GM23338 (cell line): ENCODE measurements at regions not wholly inside any gene's neighbourhood (a gene's known extent, or its start where the extent isn't known, plus 50 kb on each side); places are given as distances from the start of the nearest gene placed in this dataset.

Experiments used
- EZH2 ChIP-seq: fragments of 200-600 bp; sonication (generic); IDR thresholded peaks from one replicate; pipeline ENCODE4 v1.8.0; 2017; ENCODE audit warnings: antibody characterized with exemption, mild to moderate bottlenecking, low read depth; ENCODE audit not compliant: unreplicated experiment
- TF ChIP-seq, protein P1 (sequence below): IDR thresholded peaks from one replicate; pipeline ENCODE4 v1.6.1; 2018; ENCODE audit warnings: antibody characterized with exemption; ENCODE audit not compliant: unreplicated experiment
- TF ChIP-seq, protein P2 (sequence below), 2 experiments: fragments of 200-600 bp in 1 of 2; sonication (generic) in 1 of 2; conservative IDR thresholded peaks; 2 replicates each; pipeline versions ENCODE4 v1.5.1 to v1.6.1; 2016 to 2017; ENCODE audit warnings: antibody characterized with exemption in 2 of 2, low read depth in 2 of 2, mild to moderate bottlenecking in 2 of 2, moderate library complexity in 1 of 2

DNA sequence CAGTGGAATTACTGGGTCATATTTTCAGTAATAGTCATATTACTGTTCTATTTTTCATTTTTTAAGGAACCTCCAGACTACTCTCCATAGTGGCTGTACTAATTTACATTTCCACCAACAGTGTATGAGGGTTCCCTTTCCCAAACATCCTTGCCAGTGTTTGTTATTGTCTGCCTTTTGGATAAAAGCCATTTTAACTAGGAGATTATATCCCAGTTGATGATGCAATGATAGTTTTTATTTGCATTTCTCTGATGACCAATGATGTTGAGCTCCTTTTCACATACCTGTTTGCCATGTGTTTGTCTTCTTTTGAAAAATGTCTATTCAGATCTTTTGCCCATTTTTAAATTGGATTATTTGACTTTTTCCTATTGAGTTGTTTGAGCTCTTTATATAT is 410.8 kb downstream of the TTLL7 start:
- TF ChIP-seq, protein P1, sequence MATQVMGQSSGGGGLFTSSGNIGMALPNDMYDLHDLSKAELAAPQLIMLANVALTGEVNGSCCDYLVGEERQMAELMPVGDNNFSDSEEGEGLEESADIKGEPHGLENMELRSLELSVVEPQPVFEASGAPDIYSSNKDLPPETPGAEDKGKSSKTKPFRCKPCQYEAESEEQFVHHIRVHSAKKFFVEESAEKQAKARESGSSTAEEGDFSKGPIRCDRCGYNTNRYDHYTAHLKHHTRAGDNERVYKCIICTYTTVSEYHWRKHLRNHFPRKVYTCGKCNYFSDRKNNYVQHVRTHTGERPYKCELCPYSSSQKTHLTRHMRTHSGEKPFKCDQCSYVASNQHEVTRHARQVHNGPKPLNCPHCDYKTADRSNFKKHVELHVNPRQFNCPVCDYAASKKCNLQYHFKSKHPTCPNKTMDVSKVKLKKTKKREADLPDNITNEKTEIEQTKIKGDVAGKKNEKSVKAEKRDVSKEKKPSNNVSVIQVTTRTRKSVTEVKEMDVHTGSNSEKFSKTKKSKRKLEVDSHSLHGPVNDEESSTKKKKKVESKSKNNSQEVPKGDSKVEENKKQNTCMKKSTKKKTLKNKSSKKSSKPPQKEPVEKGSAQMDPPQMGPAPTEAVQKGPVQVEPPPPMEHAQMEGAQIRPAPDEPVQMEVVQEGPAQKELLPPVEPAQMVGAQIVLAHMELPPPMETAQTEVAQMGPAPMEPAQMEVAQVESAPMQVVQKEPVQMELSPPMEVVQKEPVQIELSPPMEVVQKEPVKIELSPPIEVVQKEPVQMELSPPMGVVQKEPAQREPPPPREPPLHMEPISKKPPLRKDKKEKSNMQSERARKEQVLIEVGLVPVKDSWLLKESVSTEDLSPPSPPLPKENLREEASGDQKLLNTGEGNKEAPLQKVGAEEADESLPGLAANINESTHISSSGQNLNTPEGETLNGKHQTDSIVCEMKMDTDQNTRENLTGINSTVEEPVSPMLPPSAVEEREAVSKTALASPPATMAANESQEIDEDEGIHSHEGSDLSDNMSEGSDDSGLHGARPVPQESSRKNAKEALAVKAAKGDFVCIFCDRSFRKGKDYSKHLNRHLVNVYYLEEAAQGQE = no peak
- TF ChIP-seq, protein P2, sequence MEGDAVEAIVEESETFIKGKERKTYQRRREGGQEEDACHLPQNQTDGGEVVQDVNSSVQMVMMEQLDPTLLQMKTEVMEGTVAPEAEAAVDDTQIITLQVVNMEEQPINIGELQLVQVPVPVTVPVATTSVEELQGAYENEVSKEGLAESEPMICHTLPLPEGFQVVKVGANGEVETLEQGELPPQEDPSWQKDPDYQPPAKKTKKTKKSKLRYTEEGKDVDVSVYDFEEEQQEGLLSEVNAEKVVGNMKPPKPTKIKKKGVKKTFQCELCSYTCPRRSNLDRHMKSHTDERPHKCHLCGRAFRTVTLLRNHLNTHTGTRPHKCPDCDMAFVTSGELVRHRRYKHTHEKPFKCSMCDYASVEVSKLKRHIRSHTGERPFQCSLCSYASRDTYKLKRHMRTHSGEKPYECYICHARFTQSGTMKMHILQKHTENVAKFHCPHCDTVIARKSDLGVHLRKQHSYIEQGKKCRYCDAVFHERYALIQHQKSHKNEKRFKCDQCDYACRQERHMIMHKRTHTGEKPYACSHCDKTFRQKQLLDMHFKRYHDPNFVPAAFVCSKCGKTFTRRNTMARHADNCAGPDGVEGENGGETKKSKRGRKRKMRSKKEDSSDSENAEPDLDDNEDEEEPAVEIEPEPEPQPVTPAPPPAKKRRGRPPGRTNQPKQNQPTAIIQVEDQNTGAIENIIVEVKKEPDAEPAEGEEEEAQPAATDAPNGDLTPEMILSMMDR (conservative IDR thresholded peaks at IDR 0.05; ENCODE audit: low read depth in 2 of 2) = no peak
- TF ChIP-seq EZH2 = no peak
